ENCODE measurements at regions not wholly inside any gene's neighbourhood (a gene's known extent, or its start where the extent isn't known, plus 50 kb on each side); places are given as distances from the start of the nearest gene placed in this dataset.

DNA sequence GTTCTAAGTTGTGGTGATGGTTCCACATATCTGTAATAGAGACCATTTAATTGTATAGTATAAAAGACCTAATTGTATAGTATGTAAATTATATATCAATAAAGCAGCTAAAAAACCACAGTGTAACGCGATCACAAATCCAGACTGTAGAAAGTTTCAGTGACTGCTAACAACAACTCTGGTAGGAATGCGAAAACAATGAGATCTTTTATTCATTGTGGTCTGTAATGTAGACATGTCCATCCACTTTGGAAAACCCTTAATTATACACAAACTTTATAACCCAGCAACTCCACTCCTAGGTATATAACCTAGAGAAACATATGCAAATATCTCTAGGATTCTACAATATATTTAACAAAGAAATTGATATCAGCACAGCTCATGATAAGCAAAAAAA is 549.5 kb downstream of the SLITRK1 start:
- Histone ChIP-seq H3K4me1 (no peaks in the 10 kb centered on the region), H2AFZ (no peak overlapping the region), H3K4me2 (ENCODE audit: low read length) (no peak overlapping the region), H3K27me3 (ENCODE audit: control insufficient read depth, insufficient read depth, low read length) (no peaks in the 10 kb centered on the region), H3K27ac (no peak overlapping the region), H3K9me3 (ENCODE audit: control insufficient read depth, low read length) (no peaks in the 10 kb centered on the region), H3K9ac (no peak overlapping the region), H3K36me3 (ENCODE audit: control insufficient read depth, insufficient read depth, low read length) (no peaks in the 10 kb centered on the region), H3K79me2 (no peaks in the 10 kb centered on the region), H3K4me3 (ENCODE audit: low read depth, low read length) (no peak overlapping the region)
- no peak for TF ChIP-seq CTCF (IDR thresholded peaks at IDR 0.05)

GRCh38 chr13:83327091-83327490 is 555.2 kb downstream of the SLITRK1 start:
- H3K27me3 ChIP-seq (ENCODE audit: control insufficient read depth, insufficient read depth, low read length) = no peaks in the 10 kb centered on the region
- no peak overlapping the region for H2AFZ ChIP-seq
- no peak overlapping the region for H3K9ac ChIP-seq
- no peaks in the 10 kb centered on the region for H3K36me3 ChIP-seq (ENCODE audit: control insufficient read depth, insufficient read depth, low read length)
- H3K4me3 ChIP-seq (ENCODE audit: low read depth, low read length) = no peak overlapping the region
- no peaks in the 10 kb centered on the region for H3K4me1 ChIP-seq
- no peaks in the 10 kb centered on the region for H3K79me2 ChIP-seq
- H3K9me3 ChIP-seq (ENCODE audit: control insufficient read depth, low read length) = no peaks in the 10 kb centered on the region
- H3K4me2 ChIP-seq (ENCODE audit: low read length) = no peak overlapping the region
- no peak for TF ChIP-seq CTCF (IDR thresholded peaks at IDR 0.05)
- no peak overlapping the region for H3K27ac ChIP-seq

GRCh38 chr13:83325125-83325853 is 557.0 kb downstream of the SLITRK1 start:
- no peaks in the 10 kb centered on the region for H3K36me3 ChIP-seq (ENCODE audit: control insufficient read depth, insufficient read depth, low read length)
- no peak overlapping the region for H3K27ac ChIP-seq
- H3K27me3 ChIP-seq (ENCODE audit: control insufficient read depth, insufficient read depth, low read length) = no peaks in the 10 kb centered on the region
- H3K9me3 ChIP-seq (ENCODE audit: control insufficient read depth, low read length) = no peaks in the 10 kb centered on the region
- no peak overlapping the region for H3K4me2 ChIP-seq (ENCODE audit: low read length)
- H3K4me3 ChIP-seq (ENCODE audit: low read depth, low read length) = no peak overlapping the region
- TF ChIP-seq CTCF (IDR thresholded peaks at IDR 0.05) = no peak
- H3K79me2 ChIP-seq = no peaks in the 10 kb centered on the region
- no peak overlapping the region for H3K9ac ChIP-seq
- H2AFZ ChIP-seq = no peak overlapping the region
- no peaks in the 10 kb centered on the region for H3K4me1 ChIP-seq

GRCh38 chr13:83311886-83312577 is 570.2 kb downstream of the SLITRK1 start:
- H3K9ac ChIP-seq = no peak overlapping the region
- H3K4me3 ChIP-seq (ENCODE audit: low read depth, low read length) = no peak overlapping the region
- H3K4me1 ChIP-seq = no peaks in the 10 kb centered on the region
- no peaks in the 10 kb centered on the region for H3K36me3 ChIP-seq (ENCODE audit: control insufficient read depth, insufficient read depth, low read length)
- no peak overlapping the region for H3K4me2 ChIP-seq (ENCODE audit: low read length)
- H3K9me3 ChIP-seq (ENCODE audit: control insufficient read depth, low read length) = no peaks in the 10 kb centered on the region
- no peak for TF ChIP-seq CTCF (IDR thresholded peaks at IDR 0.05)
- H3K79me2 ChIP-seq = no peaks in the 10 kb centered on the region
- no peak overlapping the region for H3K27ac ChIP-seq
- H3K27me3 ChIP-seq (ENCODE audit: control insufficient read depth, insufficient read depth, low read length) = no peaks in the 10 kb centered on the region
- no peak overlapping the region for H2AFZ ChIP-seq
